Suppressor macrophage treated with lipopolysaccharide for 1 hour (primary cell): ENCODE measurements at regions not wholly inside any gene's neighbourhood (a gene's known extent, or its start where the extent isn't known, plus 50 kb on each side); places are given as distances from the start of the nearest gene placed in this dataset.
"Not testable (repeated sequence)": the region's sequence is repeated elsewhere in the genome, so short reads cannot be mapped to it uniquely, and the experiment has no call there.

ENCODE experiments used
- DNase-seq, 3 donors: peaks; one replicate each; pipeline ENCODE4 v3.0.0-alpha.2; 2020 to 2022

- DNase-seq: peak; percentile 30 to 49 (median 39)
Measured at GRCh38 chr5:38607396-38607795, 51.0 kb upstream of the LIFR start.

- no peak for DNase-seq
Measured at GRCh38 chr5:38607930-38608564, 51.6 kb upstream of the LIFR start.

- DNase-seq: no peak
Measured at GRCh38 chr5:38608874-38609273, 52.4 kb upstream of the LIFR start.

- no peak for DNase-seq
Measured at GRCh38 chr5:38612851-38613250, 56.4 kb upstream of the LIFR start.

- no peak for DNase-seq
Measured at GRCh38 chr5:38613490-38613889, 57.0 kb upstream of the LIFR start.

GRCh38 chr5:38613992-38614836 lies 57.8 kb upstream of the LIFR start:
- no peak for DNase-seq

GRCh38 chr5:38615042-38615441 lies 58.6 kb upstream of the LIFR start:
- DNase-seq: no peak

- no peak for DNase-seq
Measured at GRCh38 chr5:38615981-38616451, 59.6 kb upstream of the LIFR start.

GRCh38 chr5:38618154-38618553 lies 61.7 kb upstream of the LIFR start:
- DNase-seq: no peak

GRCh38 chr5:38621331-38621730 lies 64.9 kb upstream of the LIFR start:
- DNase-seq: no peak

- DNase-seq: no peak
Measured at GRCh38 chr5:38621840-38622437, 65.5 kb upstream of the LIFR start.

GRCh38 chr5:38622723-38623129 lies 66.3 kb upstream of the LIFR start:
- no peak for DNase-seq

GRCh38 chr5:38624541-38624940 lies 68.1 kb upstream of the LIFR start:
- DNase-seq: not testable (repeated sequence)

- not testable (repeated sequence) for DNase-seq
Measured at GRCh38 chr5:38631376-38631775, 74.9 kb upstream of the LIFR start.

- no peak for DNase-seq
Measured at GRCh38 chr5:38634568-38635369, 78.3 kb upstream of the LIFR start.

GRCh38 chr5:38636626-38637025 lies 80.2 kb upstream of the LIFR start:
- no peak for DNase-seq

GRCh38 chr5:38638656-38639055 lies 82.2 kb upstream of the LIFR start:
- DNase-seq: no peak

GRCh38 chr5:38639377-38640358 lies 83.2 kb upstream of the LIFR start:
- no peak for DNase-seq

GRCh38 chr5:38641003-38641402 lies 84.6 kb upstream of the LIFR start:
- no peak for DNase-seq

GRCh38 chr5:38642189-38642911 lies 85.9 kb upstream of the LIFR start:
- no peak for DNase-seq

GRCh38 chr5:38643616-38644015 lies 87.2 kb upstream of the LIFR start:
- no peak for DNase-seq
